H1 (cell line): ENCODE measurements at regions not wholly inside any gene's neighbourhood (a gene's known extent, or its start where the extent isn't known, plus 50 kb on each side); places are given as distances from the start of the nearest gene placed in this dataset.

Experiments used
- BRCA1 ChIP-seq: IDR thresholded peaks from 2 replicates; pipeline ENCODE4 v1.6.1; 2012; ENCODE audit warnings: low read depth, low read length, improper control_type of control experiment
- CHD1 ChIP-seq: IDR thresholded peaks from 2 replicates; pipeline ENCODE4 v1.6.1; 2012; ENCODE audit warnings: low read depth, low read length, improper control_type of control experiment
- EGR1 ChIP-seq: IDR thresholded peaks from 2 replicates; pipeline ENCODE4 v1.6.1; 2011; ENCODE audit warnings: low read depth, low read length, borderline replicate concordance
- FOSL1 ChIP-seq: IDR thresholded peaks from 2 replicates; pipeline ENCODE4 v1.6.1; 2011; ENCODE audit warnings: mild to moderate bottlenecking, low read depth, low read length, moderate library complexity; ENCODE audit not compliant: insufficient read depth
- MAFK ChIP-seq: IDR thresholded peaks from 2 replicates; pipeline ENCODE4 v1.6.1; 2012; ENCODE audit warnings: low read depth, mild to moderate bottlenecking, improper control_type of control experiment, low read length
- POLR2AphosphoS5 ChIP-seq: IDR thresholded peaks from 2 replicates; pipeline ENCODE4 v1.6.1; 2011; ENCODE audit warnings: low read depth, low read length
- RFX5 ChIP-seq: IDR thresholded peaks from 2 replicates; pipeline ENCODE4 v1.6.1; 2011; ENCODE audit warnings: low read depth, low read length, improper control_type of control experiment, borderline replicate concordance
- RNF2 ChIP-seq: fragments of 200-900, 300-1000 bp; sonication (generic); IDR thresholded peaks from 2 replicates; pipeline ENCODE4 v1.7.1; 2016; ENCODE audit warnings: borderline replicate concordance, low read depth, mild to moderate bottlenecking, antibody characterized with exemption, low read length; ENCODE audit not compliant: poor library complexity, severe bottlenecking; ENCODE audit errors: missing control alignments
- SIRT6 ChIP-seq: IDR thresholded peaks from one replicate; pipeline ENCODE4 v1.7.1; 2012; ENCODE audit warnings: low read length, inconsistent platforms
- TF ChIP-seq, protein P1 (sequence below): fragments of 300-600 bp; sonication (generic); IDR thresholded peaks from 2 replicates; pipeline ENCODE4 v1.7.1; 2012; ENCODE audit warnings: low read length, moderate library complexity, mild to moderate bottlenecking, inconsistent platforms; ENCODE audit not compliant: insufficient replicate concordance

DNA sequence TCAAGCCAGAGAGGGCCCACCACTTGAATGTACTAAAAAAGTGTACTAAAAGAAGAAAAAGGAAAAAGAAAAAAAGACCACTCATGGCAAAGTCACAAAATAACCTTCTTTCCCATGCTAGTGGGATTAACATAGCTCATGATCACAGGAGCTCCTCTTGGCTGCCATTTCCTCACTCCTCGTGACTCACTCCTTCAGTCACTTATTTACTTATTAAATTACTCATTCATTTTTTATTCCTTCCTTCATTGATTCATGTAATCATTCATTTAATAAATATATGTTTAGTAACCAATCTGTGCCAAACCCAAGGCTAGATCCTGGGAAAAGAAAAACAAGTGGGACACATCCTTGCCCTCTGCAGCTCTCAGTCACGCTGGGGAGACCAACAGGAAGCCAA is 300.5 kb downstream of the INSIG2 start (continued):
- TF ChIP-seq, protein P1, sequence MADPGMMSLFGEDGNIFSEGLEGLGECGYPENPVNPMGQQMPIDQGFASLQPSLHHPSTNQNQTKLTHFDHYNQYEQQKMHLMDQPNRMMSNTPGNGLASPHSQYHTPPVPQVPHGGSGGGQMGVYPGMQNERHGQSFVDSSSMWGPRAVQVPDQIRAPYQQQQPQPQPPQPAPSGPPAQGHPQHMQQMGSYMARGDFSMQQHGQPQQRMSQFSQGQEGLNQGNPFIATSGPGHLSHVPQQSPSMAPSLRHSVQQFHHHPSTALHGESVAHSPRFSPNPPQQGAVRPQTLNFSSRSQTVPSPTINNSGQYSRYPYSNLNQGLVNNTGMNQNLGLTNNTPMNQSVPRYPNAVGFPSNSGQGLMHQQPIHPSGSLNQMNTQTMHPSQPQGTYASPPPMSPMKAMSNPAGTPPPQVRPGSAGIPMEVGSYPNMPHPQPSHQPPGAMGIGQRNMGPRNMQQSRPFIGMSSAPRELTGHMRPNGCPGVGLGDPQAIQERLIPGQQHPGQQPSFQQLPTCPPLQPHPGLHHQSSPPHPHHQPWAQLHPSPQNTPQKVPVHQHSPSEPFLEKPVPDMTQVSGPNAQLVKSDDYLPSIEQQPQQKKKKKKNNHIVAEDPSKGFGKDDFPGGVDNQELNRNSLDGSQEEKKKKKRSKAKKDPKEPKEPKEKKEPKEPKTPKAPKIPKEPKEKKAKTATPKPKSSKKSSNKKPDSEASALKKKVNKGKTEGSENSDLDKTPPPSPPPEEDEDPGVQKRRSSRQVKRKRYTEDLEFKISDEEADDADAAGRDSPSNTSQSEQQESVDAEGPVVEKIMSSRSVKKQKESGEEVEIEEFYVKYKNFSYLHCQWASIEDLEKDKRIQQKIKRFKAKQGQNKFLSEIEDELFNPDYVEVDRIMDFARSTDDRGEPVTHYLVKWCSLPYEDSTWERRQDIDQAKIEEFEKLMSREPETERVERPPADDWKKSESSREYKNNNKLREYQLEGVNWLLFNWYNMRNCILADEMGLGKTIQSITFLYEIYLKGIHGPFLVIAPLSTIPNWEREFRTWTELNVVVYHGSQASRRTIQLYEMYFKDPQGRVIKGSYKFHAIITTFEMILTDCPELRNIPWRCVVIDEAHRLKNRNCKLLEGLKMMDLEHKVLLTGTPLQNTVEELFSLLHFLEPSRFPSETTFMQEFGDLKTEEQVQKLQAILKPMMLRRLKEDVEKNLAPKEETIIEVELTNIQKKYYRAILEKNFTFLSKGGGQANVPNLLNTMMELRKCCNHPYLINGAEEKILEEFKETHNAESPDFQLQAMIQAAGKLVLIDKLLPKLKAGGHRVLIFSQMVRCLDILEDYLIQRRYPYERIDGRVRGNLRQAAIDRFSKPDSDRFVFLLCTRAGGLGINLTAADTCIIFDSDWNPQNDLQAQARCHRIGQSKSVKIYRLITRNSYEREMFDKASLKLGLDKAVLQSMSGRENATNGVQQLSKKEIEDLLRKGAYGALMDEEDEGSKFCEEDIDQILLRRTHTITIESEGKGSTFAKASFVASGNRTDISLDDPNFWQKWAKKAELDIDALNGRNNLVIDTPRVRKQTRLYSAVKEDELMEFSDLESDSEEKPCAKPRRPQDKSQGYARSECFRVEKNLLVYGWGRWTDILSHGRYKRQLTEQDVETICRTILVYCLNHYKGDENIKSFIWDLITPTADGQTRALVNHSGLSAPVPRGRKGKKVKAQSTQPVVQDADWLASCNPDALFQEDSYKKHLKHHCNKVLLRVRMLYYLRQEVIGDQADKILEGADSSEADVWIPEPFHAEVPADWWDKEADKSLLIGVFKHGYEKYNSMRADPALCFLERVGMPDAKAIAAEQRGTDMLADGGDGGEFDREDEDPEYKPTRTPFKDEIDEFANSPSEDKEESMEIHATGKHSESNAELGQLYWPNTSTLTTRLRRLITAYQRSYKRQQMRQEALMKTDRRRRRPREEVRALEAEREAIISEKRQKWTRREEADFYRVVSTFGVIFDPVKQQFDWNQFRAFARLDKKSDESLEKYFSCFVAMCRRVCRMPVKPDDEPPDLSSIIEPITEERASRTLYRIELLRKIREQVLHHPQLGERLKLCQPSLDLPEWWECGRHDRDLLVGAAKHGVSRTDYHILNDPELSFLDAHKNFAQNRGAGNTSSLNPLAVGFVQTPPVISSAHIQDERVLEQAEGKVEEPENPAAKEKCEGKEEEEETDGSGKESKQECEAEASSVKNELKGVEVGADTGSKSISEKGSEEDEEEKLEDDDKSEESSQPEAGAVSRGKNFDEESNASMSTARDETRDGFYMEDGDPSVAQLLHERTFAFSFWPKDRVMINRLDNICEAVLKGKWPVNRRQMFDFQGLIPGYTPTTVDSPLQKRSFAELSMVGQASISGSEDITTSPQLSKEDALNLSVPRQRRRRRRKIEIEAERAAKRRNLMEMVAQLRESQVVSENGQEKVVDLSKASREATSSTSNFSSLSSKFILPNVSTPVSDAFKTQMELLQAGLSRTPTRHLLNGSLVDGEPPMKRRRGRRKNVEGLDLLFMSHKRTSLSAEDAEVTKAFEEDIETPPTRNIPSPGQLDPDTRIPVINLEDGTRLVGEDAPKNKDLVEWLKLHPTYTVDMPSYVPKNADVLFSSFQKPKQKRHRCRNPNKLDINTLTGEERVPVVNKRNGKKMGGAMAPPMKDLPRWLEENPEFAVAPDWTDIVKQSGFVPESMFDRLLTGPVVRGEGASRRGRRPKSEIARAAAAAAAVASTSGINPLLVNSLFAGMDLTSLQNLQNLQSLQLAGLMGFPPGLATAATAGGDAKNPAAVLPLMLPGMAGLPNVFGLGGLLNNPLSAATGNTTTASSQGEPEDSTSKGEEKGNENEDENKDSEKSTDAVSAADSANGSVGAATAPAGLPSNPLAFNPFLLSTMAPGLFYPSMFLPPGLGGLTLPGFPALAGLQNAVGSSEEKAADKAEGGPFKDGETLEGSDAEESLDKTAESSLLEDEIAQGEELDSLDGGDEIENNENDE, result no peak
- TF ChIP-seq EGR1 (no peak), MAFK (no peak), POLR2AphosphoS5 (no peak), SIRT6 (no peak), FOSL1 (no peak), CHD1 (no peak), RFX5 (no peak), RNF2 (no peak), BRCA1 (no peak)
